Epithelial cell of prostate (primary cell): ENCODE measurements at regions not wholly inside any gene's neighbourhood (a gene's known extent, or its start where the extent isn't known, plus 50 kb on each side); places are given as distances from the start of the nearest gene placed in this dataset.

ENCODE experiments used
- DNase-seq: peaks from one replicate; pipeline ENCODE4 v3.0.0-alpha.2; 2011; ENCODE audit warnings: low read depth, low spot score
- H3K27ac ChIP-seq: fragments of 450-650 bp; 2 replicates; pipeline ENCODE4 v1.5.1; 2017; ENCODE audit warnings: mild to moderate bottlenecking

GRCh38 chr6:110538416-110539160, 62.2 kb upstream of the SLC22A16 start:
- DNase-seq = no peak
- peak overlapping the region; percentile 67 for H3K27ac ChIP-seq

- H3K27ac ChIP-seq = peak overlapping the region; percentile 67
- peak; percentile 68 for DNase-seq
These were observed 61.1 kb upstream of the SLC22A16 start for GRCh38 chr6:110537208-110538123.

- DNase-seq = no peak
- H3K27ac ChIP-seq = no peak overlapping the region
These were observed 58.5 kb upstream of the SLC22A16 start for GRCh38 chr6:110534731-110535492.

GRCh38 chr6:110532431-110532830, 56.0 kb upstream of the SLC22A16 start:
- DNase-seq = no peak
- H3K27ac ChIP-seq = no peak overlapping the region

- DNase-seq = no peak
- H3K27ac ChIP-seq = peak overlapping the region; percentile 89
These were observed 54.3 kb upstream of the SLC22A16 start for GRCh38 chr6:110530671-110531070.

GRCh38 chr6:110529907-110530306, 53.5 kb upstream of the SLC22A16 start:
- H3K27ac ChIP-seq = peak overlapping the region; percentile 89

GRCh38 chr6:110529355-110529754, 52.9 kb upstream of the SLC22A16 start:
- H3K27ac ChIP-seq = peak overlapping the region; percentile 89
- DNase-seq = no peak

More at GRCh38 chr6:110529907-110530306, 53.5 kb upstream of the SLC22A16 start:
- no peak for DNase-seq

GRCh38 chr6:110528930-110529325, 52.5 kb upstream of the SLC22A16 start:
- H3K27ac ChIP-seq = peak overlapping the region; percentile 89
- no peak for DNase-seq

- H3K27ac ChIP-seq = peak overlapping the region; percentile 89
These were observed 51.9 kb upstream of the SLC22A16 start for GRCh38 chr6:110528101-110528929.

GRCh38 chr6:110527516-110527915, 51.1 kb upstream of the SLC22A16 start:
- H3K27ac ChIP-seq = peak overlapping the region; percentile 89
- no peak for DNase-seq

More at GRCh38 chr6:110528101-110528929, 51.9 kb upstream of the SLC22A16 start:
- peak; percentile 95 for DNase-seq

GRCh38 chr6:110526726-110527125, 50.3 kb upstream of the SLC22A16 start:
- DNase-seq = no peak
- no peak overlapping the region for H3K27ac ChIP-seq
